Transverse colon (tissue), 4 donors: ENCODE measurements at regions not wholly inside any gene's neighbourhood (a gene's known extent, or its start where the extent isn't known, plus 50 kb on each side); places are given as distances from the start of the nearest gene placed in this dataset.

Source experiments
- CTCF ChIP-seq, 5 experiments: fragments of 200-600 bp in 3 of 5; fragments of 450-650 bp in 2 of 5; sonication (generic) in 3 of 5; IDR thresholded peaks; 1 replicate in 2 of 5; 2 replicates in 3 of 5; pipeline ENCODE4 v1.5.1; 2016 to 2017; ENCODE audit warnings: antibody characterized with exemption in 5 of 5, inconsistent platforms in 3 of 5, mild to moderate bottlenecking in 2 of 5, moderate library complexity in 1 of 5
- EP300 ChIP-seq: sonication (generic); formaldehyde crosslinking; IDR thresholded peaks from one replicate; pipeline ENCODE4 v1.6.1; 2017; ENCODE audit warnings: antibody characterized with exemption, low read depth
- POLR2A ChIP-seq: fragments of 450-650 bp; IDR thresholded peaks from one replicate; pipeline ENCODE4 v1.6.1; 2016; ENCODE audit warnings: antibody characterized with exemption, mild to moderate bottlenecking, moderate library complexity
- POLR2AphosphoS5 ChIP-seq, 3 donors: sonication (generic); formaldehyde crosslinking; IDR thresholded peaks; one replicate each; pipeline ENCODE4 v1.6.1; 2016; ENCODE audit warnings: antibody characterized with exemption in 3 of 3

DNA sequence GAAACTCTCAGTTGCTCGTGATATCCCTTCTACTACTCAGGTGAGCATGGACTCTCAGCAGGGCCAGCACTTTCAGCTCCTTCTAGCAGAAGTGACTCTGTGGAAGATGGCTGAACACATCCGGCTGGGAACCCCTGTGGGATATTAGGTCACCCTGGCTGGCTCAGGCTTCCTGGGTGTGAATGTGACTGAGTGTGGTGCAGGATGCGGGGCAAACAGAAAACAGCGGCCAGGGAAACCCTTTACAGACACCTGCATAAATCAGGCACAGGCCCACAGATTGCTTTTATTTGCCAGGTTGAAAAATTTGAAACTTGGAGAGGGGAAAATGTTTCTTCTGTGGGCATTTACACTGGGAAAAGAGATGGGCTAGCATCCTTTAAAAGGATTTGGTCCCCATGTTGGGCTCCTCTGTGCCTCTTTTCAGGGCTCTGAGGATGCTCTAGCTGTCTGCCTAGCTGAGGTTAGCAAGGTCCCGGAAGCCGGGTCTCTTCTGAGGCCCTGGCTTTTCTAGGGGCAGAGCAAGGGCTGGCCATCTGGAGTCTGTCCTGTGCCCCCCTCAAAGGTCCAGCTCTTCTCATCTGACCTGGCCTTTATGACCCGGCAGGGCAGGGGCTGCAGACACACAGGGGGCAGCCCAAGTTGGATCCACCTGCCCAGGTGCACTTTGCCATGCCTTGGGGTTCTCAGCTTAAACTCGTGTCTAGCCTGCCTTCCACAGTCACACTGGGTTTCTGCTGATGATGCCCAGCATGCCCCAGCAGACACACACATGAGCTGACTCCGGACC, 243.0 kb downstream of the SIPA1L2 start:
- TF ChIP-seq CTCF (IDR thresholded peaks at IDR 0.05) (no peak), EP300 (no peak), POLR2A (no peak), POLR2AphosphoS5 (IDR thresholded peaks at IDR 0.05) (no peak)
